GM18502 (cell line): ENCODE measurements at regions not wholly inside any gene's neighbourhood (a gene's known extent, or its start where the extent isn't known, plus 50 kb on each side); places are given as distances from the start of the nearest gene placed in this dataset.

ENCODE experiments used
- ATAC-seq: cut with Tn5 transposase; IDR thresholded peaks from one replicate; pipeline ENCODE4 v1.9.1; 2021; ENCODE audit warnings: mild to moderate bottlenecking; ENCODE audit not compliant: unreplicated experiment, poor library complexity

DNA sequence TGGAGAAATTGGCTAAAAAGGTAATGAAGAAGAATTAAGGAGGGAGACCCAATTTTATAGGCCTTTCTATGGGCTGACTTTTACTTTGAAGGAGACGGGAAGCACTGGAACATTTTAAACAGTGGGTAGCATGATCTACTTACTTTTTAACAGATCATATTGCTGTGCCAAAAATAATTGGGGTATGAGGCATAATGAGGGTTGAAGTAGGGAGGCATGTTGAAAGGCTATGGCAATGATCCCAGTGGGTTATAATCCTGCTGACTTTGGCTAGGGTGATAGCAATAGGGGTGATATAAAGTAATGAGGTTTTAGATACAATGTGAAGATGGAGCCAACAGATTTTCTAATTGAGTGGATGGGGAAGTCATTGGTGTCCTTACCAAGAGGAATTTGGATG is 73.2 kb downstream of the GPR37 start:
- no peak for ATAC-seq

DNA sequence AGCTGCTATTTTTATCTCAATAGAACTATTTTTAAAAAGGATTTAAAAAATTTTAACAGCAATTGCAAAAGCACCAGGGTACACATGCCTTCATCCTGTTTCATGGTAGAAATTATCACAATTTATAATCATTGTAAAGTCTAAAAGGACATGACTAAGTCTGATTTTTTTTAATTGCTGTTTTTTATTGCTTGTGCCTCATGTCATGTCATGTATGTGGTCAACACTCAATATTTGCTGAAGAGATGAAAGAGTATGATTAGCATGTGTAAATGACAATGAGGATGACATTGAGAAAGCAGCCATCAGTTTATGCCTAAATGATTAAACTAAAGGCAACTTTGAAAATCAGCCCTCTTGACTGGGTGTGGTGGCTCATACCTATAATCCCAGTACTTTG is 74.8 kb downstream of the GPR37 start:
- ATAC-seq, result no peak

DNA sequence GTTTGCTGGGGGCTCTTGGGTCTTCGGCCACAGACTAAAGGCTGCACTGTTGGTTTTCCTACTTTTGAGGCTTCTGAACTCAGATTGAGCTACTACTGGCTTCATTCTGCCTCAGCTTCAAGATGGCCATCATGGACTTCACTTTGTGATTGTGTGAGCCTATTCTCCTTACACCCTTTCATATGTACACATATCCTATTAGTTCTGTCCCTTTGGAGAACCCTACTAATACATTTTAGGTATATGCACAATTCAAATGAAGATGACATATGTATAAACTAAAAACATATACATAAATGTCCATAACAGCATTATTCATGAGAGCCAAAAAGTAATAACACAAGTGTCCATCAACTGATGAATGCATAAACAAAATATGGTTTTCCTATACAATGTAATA is 75.7 kb downstream of the GPR37 start:
- ATAC-seq, result no peak

DNA sequence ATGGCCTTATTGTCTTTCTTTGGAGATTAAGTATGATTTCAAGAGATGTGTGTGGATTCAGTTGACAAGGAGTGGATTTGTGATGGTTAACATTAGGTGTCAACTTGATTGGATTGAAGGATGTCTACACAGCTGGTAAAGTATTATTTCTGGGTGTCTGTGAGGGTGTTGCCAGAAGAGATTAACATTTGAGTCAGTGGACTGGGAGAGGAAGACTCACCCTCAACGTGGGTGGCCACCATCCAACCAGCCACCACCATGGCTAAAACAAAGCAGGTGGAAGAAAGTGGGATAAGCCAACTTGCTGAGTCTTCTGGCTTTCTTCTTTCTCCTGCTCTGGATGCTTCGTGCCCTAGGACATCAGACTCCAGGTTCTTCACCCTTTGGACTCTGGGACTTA is 76.1 kb downstream of the GPR37 start:
- ATAC-seq, result no peak

DNA sequence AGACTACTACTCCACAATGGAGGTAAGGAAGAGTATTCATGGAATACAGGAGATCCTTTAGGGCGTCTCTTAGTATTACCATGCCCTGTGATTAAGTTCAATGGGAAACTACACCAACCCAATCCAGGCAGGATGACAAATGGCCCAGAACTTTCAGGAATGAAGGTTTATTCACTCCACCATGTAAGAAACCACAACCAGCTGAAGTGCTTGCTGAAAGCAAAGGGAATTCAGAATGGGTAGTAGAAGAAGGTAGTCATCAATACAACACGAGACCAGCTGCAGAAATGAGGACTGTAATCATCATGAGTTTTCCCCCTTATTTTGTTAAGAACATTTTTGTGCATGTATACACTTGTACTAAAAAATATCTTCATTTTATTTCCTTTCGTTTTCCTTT is 76.6 kb downstream of the GPR37 start:
- no peak for ATAC-seq

DNA sequence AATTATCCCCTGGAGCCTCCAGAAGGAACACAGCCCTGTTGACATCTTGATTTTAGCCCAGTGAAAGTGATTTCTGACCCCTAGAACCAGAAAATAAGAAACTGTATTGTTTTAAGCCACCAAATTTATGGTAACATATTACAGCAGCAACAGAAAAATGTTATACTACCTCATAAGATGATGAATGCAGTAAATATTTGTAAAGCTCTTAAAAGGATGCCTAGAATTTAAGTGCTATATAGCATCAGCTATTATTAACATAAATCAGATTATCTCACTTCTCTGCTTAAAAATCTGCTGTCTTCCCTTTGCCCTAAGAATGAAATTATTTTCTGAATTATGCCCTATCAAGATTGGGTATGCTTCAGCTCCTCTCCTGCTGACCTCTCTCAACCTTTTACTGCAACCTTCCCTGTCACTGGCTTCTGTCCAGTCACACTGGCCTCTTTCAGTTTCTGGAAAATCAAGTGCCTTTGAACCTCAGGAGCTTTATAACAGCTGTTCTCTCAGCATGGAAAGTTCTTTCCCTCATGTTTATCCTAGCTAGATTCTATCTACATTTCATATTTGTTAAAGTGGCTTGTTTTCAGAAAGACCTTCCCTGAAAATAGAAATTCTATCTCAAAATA is 78.9 kb downstream of the GPR37 start:
- ATAC-seq, result no peak

DNA sequence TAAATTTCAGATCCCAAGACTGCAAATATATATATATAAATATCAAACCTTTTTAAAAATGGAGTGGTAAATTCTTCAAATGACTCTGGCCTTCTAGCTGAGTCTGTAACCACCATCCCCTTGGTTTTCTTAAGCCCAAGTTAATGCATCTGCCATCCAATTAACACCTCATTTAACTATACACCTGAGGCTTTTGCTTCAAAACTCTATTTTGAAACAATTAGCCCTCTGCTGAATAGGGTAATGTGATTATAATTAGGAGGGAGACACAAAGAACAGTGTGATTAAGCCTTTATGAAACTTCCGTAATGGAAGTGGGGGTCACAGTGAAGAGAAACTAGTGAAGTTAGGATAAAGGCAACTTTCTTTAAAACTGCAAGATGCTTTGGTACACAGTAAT is 83.6 kb downstream of the GPR37 start:
- ATAC-seq, result no peak

DNA sequence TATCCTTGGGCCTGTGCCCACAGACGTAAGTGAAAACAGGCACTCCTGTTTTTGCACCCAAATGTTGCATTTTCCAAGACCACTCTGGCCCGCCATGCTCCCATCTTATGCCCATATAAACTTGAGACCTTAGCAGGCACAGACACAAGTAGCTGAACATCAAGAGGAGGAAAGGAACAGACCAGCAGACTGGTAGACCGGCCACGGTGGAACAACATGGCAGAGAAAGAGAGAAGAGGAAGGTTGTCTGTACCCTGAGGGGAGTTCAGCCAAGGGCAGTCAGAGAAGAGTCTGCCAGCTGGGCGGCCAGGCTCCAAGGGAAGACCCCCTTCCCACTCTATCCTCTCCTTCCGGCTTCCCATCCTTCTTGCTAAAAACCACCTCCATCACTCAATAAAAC is 85.3 kb downstream of the GPR37 start:
- ATAC-seq, result no peak

DNA sequence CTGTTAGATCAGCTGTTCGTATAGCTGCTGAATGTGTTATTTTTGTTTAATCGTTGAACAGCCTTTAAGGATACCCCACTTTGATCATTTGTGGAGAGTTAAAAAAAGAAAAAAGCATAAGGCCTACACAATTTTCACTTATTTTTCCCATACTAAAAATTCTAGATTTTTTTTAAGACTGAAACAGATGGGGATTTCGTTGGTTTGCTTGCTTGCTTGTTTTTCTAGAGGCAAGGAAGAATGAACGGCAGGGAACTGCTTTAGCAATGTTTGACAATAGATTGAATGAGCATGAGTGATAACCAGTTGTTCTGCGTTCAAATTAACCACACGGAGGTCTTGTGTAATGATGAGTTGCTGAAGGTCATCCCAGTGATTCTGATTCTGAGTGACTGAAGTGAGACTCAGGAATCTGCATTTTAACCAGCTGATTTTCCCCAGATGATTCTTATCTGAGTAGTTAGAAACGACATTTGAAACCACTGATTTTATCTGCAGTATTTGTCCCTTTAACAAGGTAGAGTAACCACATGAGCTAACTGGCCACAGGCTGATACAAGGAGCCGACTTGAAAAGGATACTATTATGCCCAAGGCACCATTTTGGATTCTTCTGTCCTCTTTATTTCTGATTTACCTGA is 85.9 kb downstream of the GPR37 start:
- ATAC-seq, result no peak

DNA sequence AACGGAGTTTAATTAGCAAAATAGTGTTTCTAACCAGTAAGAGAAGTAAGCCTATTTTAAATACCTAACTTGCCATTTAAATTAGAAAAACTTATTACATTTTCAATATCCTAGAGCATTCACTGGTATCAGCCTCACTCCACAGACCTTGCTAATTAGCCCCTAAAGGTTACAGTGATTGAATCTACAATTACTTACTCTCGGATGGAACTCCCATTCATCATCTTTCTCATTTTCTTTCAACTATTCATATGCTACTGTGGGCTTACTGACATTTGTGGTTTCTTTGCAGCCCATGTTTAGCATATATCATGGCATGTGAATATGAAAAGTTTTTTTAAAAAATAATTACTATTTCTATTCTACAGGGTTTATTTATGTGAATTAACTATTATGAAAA is 86.4 kb downstream of the GPR37 start:
- ATAC-seq, result no peak

DNA sequence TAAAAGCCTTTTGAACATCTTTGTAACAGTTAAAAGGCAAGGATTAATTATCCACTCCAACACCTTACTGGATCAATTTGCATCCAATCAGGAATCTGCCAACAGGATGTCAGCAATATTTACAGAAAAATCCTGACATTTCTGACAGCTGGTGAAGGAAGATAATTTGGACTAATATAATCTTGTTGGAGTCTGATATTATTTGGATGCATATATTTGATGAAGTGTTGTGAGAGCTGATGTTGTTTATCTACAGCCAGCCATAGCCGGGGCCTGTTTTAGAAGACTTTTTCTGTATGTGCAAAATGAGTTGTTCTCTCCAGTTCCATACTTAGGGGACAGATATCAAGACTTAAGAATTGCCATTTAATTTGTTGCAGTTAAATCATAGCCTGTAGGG is 91.1 kb downstream of the GPR37 start:
- ATAC-seq, result no peak

DNA sequence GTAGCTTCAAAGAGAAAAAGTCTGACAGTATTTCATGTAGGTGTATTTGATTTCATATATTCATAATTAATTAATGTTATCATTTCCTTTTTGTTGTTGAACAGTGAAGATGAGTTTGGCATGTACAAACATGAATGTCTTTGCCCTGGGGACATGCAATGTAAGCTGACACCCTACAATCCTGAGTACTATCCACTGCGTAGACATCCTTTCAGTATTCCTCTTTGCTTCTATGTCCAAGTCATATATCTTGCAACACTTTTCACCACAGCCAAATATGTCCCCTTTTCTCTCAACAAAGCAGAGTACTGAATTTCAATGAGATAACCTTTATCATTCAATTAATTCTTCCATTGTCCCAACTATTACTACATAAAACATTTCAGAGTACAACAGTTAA is 93.6 kb downstream of the GPR37 start:
- no peak for ATAC-seq

DNA sequence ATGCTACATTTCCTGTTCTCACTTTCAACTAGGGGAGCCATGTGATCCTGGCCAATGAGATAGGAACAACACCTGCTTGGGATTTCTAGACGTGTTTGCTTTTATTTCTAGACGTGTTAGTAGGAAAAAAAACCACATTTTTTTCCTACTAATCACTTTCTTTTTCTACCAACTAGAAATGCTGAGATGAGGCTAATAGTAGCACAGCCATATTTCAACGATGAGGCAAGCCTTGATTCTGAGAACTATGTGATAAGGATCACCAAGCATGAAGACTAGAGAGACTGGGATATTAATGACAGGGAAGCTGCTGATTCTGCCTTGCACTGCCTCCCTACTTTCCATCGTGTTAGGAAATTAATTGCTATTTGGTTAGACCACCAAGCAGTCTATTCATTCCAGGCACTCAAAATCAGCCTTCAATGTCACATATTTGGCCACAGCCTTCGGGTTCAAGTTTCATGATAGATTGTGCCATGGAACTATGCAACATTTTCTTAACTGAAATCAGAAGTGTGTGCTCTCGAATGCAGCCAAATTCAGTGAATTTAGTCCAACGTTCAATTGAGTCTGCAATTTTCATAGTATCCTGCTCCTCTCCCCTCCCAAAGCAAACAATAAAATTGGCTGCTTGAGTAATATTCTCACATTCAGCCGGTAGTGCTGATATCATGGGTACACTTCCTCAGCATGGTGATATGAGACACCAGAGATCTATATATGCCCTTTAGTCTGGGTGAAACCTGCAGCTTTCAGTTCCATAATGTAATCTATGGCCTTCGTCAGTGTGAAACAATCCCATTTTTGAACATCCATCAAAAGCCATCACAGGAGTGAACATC is 98.1 kb downstream of the GPR37 start:
- no peak for ATAC-seq

DNA sequence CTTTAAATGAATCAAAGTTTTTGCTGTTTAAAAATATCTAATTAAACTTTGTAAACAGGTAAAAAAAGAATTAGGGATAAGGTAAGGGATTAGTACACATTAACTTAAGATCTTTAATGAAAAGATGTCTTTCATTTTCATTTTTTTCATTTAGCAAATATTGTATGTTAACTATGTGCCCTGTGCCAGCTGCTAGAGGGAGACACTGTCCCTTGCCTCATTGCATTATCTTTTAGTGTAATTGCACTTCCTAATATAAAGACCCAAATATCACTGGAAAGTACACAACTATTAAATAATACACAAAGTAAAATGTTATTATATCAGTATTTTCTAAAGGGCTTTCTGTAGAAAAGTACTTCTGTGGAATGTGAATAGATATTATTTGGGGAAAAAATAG is 102.7 kb downstream of the GPR37 start:
- ATAC-seq, result no peak

DNA sequence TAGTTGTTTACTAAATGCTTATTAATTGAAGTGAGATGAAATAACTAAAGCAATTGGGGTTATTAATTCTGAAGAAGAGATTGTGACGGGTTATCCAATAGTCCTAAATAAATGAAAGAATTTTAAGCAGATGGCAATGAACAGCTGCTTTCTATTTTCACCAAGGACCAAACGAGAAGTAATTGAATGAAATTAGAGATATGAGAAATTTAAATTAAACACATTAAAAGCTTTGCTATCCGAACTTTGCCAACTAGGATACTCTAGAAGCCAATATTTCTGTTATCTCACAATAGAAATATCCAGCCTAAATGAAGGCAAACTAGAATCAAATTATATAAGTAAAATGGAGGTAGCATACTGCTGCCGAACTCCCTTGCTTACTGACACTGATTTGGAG is 103.2 kb downstream of the GPR37 start:
- ATAC-seq, result no peak

DNA sequence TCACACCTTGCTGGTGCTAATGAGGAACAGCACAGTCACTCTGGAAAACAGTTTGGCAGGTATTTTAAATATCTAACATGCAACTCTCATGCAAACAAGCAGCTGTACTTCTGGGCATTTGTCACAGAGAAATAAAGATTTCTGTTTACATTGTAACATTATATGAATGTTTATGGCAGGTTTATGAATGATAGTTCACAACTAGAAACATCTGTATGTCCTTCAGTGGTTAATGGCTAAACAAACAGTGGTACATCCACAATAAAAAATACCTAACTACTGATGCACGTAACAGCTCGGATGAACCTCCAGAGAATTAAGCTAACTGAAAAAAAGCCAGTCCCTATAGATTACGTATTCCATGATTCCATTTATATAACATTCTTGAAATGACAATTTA is 109.6 kb downstream of the GPR37 start:
- ATAC-seq, result no peak

DNA sequence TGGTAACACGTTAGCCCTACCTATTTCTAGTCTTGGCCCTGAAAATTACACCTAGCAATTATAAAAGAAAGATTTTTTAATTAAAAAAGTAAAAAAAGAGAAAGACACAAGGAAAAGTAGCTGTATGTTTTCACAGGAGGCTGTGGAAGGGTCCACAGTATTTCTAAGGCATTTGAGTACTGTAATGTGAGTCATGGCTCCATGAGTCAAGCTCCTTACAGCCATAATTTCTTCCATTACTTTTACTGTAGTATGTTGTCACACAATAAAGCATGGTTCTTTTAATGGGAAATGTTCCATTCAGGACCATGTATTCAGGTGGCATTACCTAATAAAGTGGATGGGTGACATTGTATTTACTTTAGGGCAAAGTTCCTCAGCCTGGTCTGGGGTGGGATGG is 113.4 kb downstream of the GPR37 start:
- no peak for ATAC-seq

DNA sequence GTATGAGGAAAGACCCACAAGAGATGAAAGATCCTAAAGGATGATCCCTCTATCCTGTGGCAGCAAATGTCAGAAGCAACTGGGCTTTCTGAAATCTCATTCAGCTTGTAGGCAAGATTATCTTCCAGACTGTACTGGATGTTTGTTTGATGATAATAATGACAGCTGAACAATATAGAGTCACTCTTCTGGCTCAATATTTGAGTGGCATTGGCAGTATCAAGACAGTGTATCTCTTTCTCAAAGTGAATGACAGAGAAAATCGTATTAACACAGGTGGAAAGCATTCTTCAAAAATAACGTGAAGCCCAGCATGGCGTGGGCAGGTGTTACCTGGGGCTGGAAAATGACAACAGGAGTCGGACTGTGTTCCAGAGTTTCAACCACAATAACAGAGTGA is 114.5 kb downstream of the GPR37 start:
- ATAC-seq, result no peak

DNA sequence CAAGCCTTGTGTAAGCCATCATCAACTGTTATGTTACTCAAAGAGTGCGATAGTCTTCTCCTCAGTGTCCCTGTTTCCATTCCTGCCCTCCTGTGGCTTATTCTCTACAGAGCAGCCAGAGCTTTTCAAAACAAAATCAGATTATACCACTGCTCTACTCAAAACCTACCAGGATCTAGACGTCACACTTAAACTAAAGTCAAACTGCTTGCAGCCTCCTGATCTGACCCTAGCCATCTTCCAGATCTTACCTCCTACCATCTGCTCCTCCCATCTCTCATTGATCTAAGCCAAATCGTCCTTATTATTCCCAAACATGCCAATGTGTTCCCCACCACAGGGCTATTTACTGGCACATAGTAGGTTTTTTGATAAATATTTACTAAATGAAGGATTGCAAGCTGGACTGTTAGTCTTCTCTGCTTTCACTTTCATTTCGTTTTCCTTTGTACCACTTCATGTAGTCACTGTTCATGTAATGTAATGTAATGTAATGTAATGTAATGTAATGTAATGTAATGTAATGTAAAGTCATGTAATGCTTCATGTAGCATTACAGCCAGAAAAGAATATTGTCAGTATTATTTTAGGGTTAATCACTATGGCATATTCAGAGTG is 116.1 kb downstream of the GPR37 start:
- no peak for ATAC-seq

DNA sequence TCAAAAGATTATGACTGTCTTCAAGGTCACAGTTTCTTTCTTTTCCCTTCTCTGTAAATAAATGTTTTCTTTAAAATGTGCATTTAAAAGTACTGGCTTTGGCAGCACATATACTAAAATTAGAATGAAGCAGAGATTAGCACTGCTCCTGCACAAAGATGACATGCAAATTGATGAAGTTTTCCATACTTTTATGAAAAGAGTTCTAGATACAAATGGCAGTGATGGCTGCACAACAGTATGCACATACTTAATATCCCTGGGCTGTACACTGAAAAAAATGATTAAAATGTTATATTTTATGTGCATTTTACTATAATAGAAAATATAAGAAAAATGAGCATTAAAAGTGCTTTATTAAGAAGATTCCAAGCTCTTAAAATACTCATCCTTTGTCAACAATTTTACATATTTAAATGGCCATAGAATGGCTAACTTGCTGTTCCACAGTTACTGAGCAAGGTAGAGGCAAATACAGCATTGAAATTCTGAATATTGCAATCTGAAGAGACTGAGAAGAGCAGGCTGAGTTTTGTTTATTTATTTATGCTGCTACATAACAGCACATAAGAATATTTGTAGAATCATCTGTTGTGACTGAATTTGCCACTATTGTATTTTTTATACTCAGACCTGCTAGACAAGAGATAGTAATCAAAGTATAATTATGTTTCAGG is 117.8 kb downstream of the GPR37 start:
- no peak for ATAC-seq

DNA sequence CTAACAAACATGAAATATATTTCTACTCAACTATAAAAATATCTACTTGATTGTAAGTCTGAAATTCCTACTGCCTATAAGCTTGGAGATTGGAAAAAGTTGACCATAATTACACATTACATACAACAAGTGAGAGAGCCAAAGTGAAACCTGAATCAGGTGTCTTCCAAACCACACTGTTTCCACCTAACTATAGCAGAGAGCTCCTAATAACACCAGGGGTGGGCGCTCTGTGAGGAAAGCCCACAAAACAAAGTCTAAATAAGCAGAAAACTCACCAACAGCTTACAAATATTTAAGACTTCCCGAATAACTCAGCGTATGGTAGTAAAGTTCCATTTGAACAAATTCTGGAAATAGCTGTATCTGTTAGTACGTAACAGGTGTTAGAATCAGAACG is 119.9 kb downstream of the GPR37 start:
- ATAC-seq, result no peak
